Uterus (tissue), 2 donors: ENCODE measurements at regions not wholly inside any gene's neighbourhood (a gene's known extent, or its start where the extent isn't known, plus 50 kb on each side); places are given as distances from the start of the nearest gene placed in this dataset.
"Not testable (repeated sequence)": the region's sequence is repeated elsewhere in the genome, so short reads cannot be mapped to it uniquely, and the experiment has no call there.

Experiments
- CTCF ChIP-seq, 4 experiments: fragments of 200-600 bp in 2 of 4; fragments of 450-650 bp in 2 of 4; sonication (generic) in 2 of 4; IDR thresholded peaks; one replicate each; pipeline ENCODE4 v1.5.1; 2016 to 2019; ENCODE audit warnings: antibody characterized with exemption in 4 of 4, mild to moderate bottlenecking in 2 of 4, moderate library complexity in 1 of 4
- POLR2A ChIP-seq, 2 donors: fragments of 450-650 bp; IDR thresholded peaks; one replicate each; pipeline ENCODE4 v1.6.1; 2016; ENCODE audit warnings: antibody characterized with exemption in 2 of 2, mild to moderate bottlenecking in 1 of 2, moderate library complexity in 1 of 2

- not testable (repeated sequence) for TF ChIP-seq POLR2A, CTCF (IDR thresholded peaks at IDR 0.05)
These were observed 201.1 kb downstream of the SPATA31A6 start for GRCh38 chr9:42384585-42384984.
